ENCODE measurements at regions not wholly inside any gene's neighbourhood (a gene's known extent, or its start where the extent isn't known, plus 50 kb on each side); places are given as distances from the start of the nearest gene placed in this dataset.

- TF ChIP-seq ZNF133 (tag by site-specific recombination; IDR thresholded peaks at IDR 0.05) (no peak), REST (tag by site-specific recombination; IDR thresholded peaks at IDR 0.05) (no peak), CTCF (tag by site-specific recombination; IDR thresholded peaks at IDR 0.05) (no peak), ZNF132 (tag by site-specific recombination; IDR thresholded peaks at IDR 0.05; ENCODE audit: borderline replicate concordance) (no peak), RBAK (tag by site-specific recombination; IDR thresholded peaks at IDR 0.05) (no peak), FEZF1 (tag by site-specific recombination; IDR thresholded peaks at IDR 0.05) (no peak), ZBTB17 (tag by site-specific recombination; IDR thresholded peaks at IDR 0.05) (no peak), PRDM6 (tag by site-specific recombination; IDR thresholded peaks at IDR 0.05) (no peak), ZNF560 (tag by site-specific recombination; IDR thresholded peaks at IDR 0.05; ENCODE audit: borderline replicate concordance) (no peak), PRDM1 (tag by site-specific recombination; IDR thresholded peaks at IDR 0.05) (no peak), ZNF23 (tag by site-specific recombination; IDR thresholded peaks at IDR 0.05; ENCODE audit: borderline replicate concordance) (no peak), PBX3 (CRISPR knock-in tag; IDR thresholded peaks at IDR 0.05) (no peak), ZNF621 (tag by site-specific recombination; IDR thresholded peaks at IDR 0.05) (no peak)
These were observed 614.0 kb upstream of the CRIM1 start for GRCh38 chr2:35741556-35741955.

All from HEK293 (cell line).